B cell (primary cell): ENCODE measurements at regions not wholly inside any gene's neighbourhood (a gene's known extent, or its start where the extent isn't known, plus 50 kb on each side); places are given as distances from the start of the nearest gene placed in this dataset.
"Not testable (repeated sequence)": the region's sequence is repeated elsewhere in the genome, so short reads cannot be mapped to it uniquely, and the experiment has no call there.

Source experiments
- ATAC-seq: fragments of 200-7000 bp; cut with Tn5 transposase; one replicate; pipeline ENCODE4 v1.10.0; 2021; ENCODE audit warnings: low read depth, mild to moderate bottlenecking, moderate number of reproducible peaks, moderate library complexity
- CTCF ChIA-PET: fragments of 350-600 bp; sonication (Branson Sonifier 250); formaldehyde crosslinking; loops from one replicate; lab custom pipeline; 2021; ENCODE audit warnings: antibody characterized with exemption, inconsistent platforms; lab: Charles Lee
- POLR2A ChIA-PET: fragments of 350-600 bp; sonication (Branson Sonifier 250); formaldehyde crosslinking; loops from one replicate; lab custom pipeline; 2021; ENCODE audit warnings: antibody characterized with exemption; lab: Charles Lee
- DNase-seq: peaks from one replicate; pipeline ENCODE4 v3.0.0; 2013
- H2AFZ ChIP-seq: 2 replicates; pipeline ENCODE4 v1.6.1; 2012; ENCODE audit warnings: mild to moderate bottlenecking, low read depth, low read length; ENCODE audit not compliant: insufficient read depth, poor library complexity, severe bottlenecking
- H3K27ac ChIP-seq, 2 donors: 1 replicate in 1 of 2; 2 replicates in 1 of 2; pipeline ENCODE4 v1.5.1; 2012 to 2013; ENCODE audit warnings: low read length in 2 of 2, mild to moderate bottlenecking in 2 of 2, moderate library complexity in 1 of 2
- H3K27me3 ChIP-seq, 4 experiments: fragments of 200-600 bp in 1 of 4; sonication (generic) in 1 of 4; replicated peaks in 1 of 4; 1 replicate in 2 of 4; 2 replicates in 2 of 4; pipeline versions ENCODE4 v1.6.1 to v1.7.0; 2013 to 2016; ENCODE audit warnings: low read length in 3 of 4, mild to moderate bottlenecking in 2 of 4, mixed read lengths in 1 of 4, moderate library complexity in 1 of 4; ENCODE audit not compliant: insufficient read depth in 4 of 4, control insufficient read depth in 3 of 4; ENCODE audit errors: control extremely low read depth in 1 of 4
- H3K36me3 ChIP-seq, 2 experiments: replicated peaks in 1 of 2; 1 replicate in 1 of 2; 2 replicates in 1 of 2; pipeline versions ENCODE4 v1.6.1 to v1.7.1; 2013; ENCODE audit warnings: low read length in 1 of 2; ENCODE audit not compliant: insufficient read depth in 2 of 2, control insufficient read depth in 1 of 2; ENCODE audit errors: control extremely low read depth in 1 of 2, extremely low read depth in 1 of 2
- H3K4me1 ChIP-seq, 2 donors: fragments of 200-600 bp in 1 of 2; sonication (generic) in 1 of 2; 1 replicate in 1 of 2; 2 replicates in 1 of 2; pipeline versions ENCODE4 v1.5.1 to v1.6.1; 2013 to 2017; ENCODE audit warnings: low read length in 2 of 2; ENCODE audit not compliant: control insufficient read depth in 2 of 2, insufficient read depth in 2 of 2
- H3K4me2 ChIP-seq: replicated peaks from 2 replicates; pipeline ENCODE3; 2012; ENCODE audit warnings: mild to moderate bottlenecking, low read depth, low read length; ENCODE audit not compliant: poor library complexity, severe bottlenecking
- H3K4me3 ChIP-seq, 5 experiments: fragments of 200-600 bp in 1 of 5; sonication (generic) in 1 of 5; 1 replicate in 3 of 5; 2 replicates in 2 of 5; pipeline versions ENCODE4 v1.5.1 to v1.7.0; 2011 to 2016; ENCODE audit warnings: low read length in 4 of 5, mild to moderate bottlenecking in 4 of 5, low read depth in 2 of 5, control low read depth in 1 of 5, moderate library complexity in 1 of 5; ENCODE audit not compliant: insufficient read depth in 1 of 5; ENCODE audit errors: control extremely low read depth in 1 of 5, extremely low read depth in 1 of 5
- H3K79me2 ChIP-seq: fragments of 200-600 bp; sonication (generic); one replicate; pipeline ENCODE4 v1.6.0; 2016; ENCODE audit warnings: low read length; ENCODE audit not compliant: control insufficient read depth, insufficient read depth
- H3K9ac ChIP-seq: fragments of 200-600 bp; sonication (generic); 2 replicates; pipeline ENCODE4 v1.6.1; 2017; ENCODE audit warnings: mild to moderate bottlenecking, low read length, moderate library complexity
- H3K9me3 ChIP-seq, 3 donors: one replicate each; pipeline versions ENCODE4 v1.6.1 to v1.7.1; 2013; ENCODE audit warnings: low read length in 2 of 3; ENCODE audit not compliant: control insufficient read depth in 2 of 3, insufficient read depth in 1 of 3; ENCODE audit errors: control extremely low read depth in 1 of 3
- H4K20me1 ChIP-seq: 2 replicates; pipeline ENCODE4 v1.6.0; 2012; ENCODE audit warnings: mild to moderate bottlenecking, low read length; ENCODE audit not compliant: insufficient read depth, control insufficient read depth, poor library complexity, severe bottlenecking
- H3K27ac Mint-ChIP-seq: one replicate; pipeline ENCODE4 v1.8.0; 2021; ENCODE audit warnings: mixed read lengths
- H3K27me3 Mint-ChIP-seq: one replicate; pipeline ENCODE4 v1.8.0; 2021; ENCODE audit warnings: mixed read lengths
- H3K4me1 Mint-ChIP-seq: one replicate; pipeline ENCODE4 v1.8.0; 2021; ENCODE audit warnings: mixed read lengths
- H3K4me3 Mint-ChIP-seq: one replicate; pipeline ENCODE4 v1.8.0; 2021; ENCODE audit warnings: mixed read lengths
- H3K9me3 Mint-ChIP-seq: one replicate; pipeline ENCODE4 v1.8.0; 2022; ENCODE audit warnings: mixed read lengths; ENCODE audit not compliant: insufficient read depth
- CTCF ChIP-seq: fragments of 200-600 bp; IDR thresholded peaks from one replicate; pipeline ENCODE4 v1.8.0; 2022; ENCODE audit warnings: antibody characterized with exemption, mild to moderate bottlenecking
- EZH2 ChIP-seq: IDR thresholded peaks from 2 replicates; pipeline ENCODE4 v1.6.1; 2012; ENCODE audit warnings: borderline replicate concordance, low read depth, mild to moderate bottlenecking, moderate library complexity, low read length; ENCODE audit not compliant: insufficient read depth, poor library complexity, severe bottlenecking
- WGBS: methylation state at CpG from one replicate; pipeline ENCODE4 v1.1.5; 2013; ENCODE audit warnings: missing lambda C conversion rate; ENCODE audit not compliant: insufficient coverage; 5-methylcytosine and 5-hydroxymethylcytosine counted together
- intact Hi-C: fragments of 100-400 bp; cut with micrococcal nuclease; formaldehyde crosslinking; loops from one replicate; pipeline ENCODE4 v1.10.0; 2022

- Histone ChIP-seq H3K9ac (no peak overlapping the region), H3K27ac (no peak overlapping the region), H3K4me3 (no peak overlapping the region), H3K4me2 (no peak overlapping the region), H3K4me1 (no peaks in the 10 kb centered on the region), H3K79me2 (no peaks in the 10 kb centered on the region), H3K36me3 (no peaks in the 10 kb centered on the region), H4K20me1 (no peaks in the 10 kb centered on the region), H3K9me3 (no peaks in the 10 kb centered on the region), H3K27me3 (no peaks in the 10 kb centered on the region), H2AFZ (no peak overlapping the region)
- intact Hi-C loops: no loop called here
- ATAC-seq: no peak
- no peak for DNase-seq
- no peak overlapping the region for H3K4me3 Mint-ChIP-seq
- no peaks in the 10 kb centered on the region for H3K4me1 Mint-ChIP-seq
- H3K9me3 Mint-ChIP-seq: peaks cover 2% of the 10 kb centered on the region
- ChIA-PET POLR2A (no interaction called here), CTCF (no interaction called here)
- 80% methylated on average over 4 of the region's 4 CpGs for WGBS
- H3K27me3 Mint-ChIP-seq: no peaks in the 10 kb centered on the region
- no peak overlapping the region for H3K27ac Mint-ChIP-seq
- TF ChIP-seq EZH2 (no peak), CTCF (no peak)
Measured at GRCh38 chr5:42089705-42090104, 164.6 kb downstream of the FBXO4 start.

- DNase-seq (no peak), ATAC-seq (no peak)
- Mint-ChIP-seq H3K4me3 (no peak overlapping the region), H3K27me3 (no peaks in the 10 kb centered on the region), H3K4me1 (no peaks in the 10 kb centered on the region), H3K9me3 (peaks cover 2% of the 10 kb centered on the region), H3K27ac (no peak overlapping the region)
- H3K4me2 ChIP-seq: no peak overlapping the region
- H3K9me3 ChIP-seq: no peaks in the 10 kb centered on the region
- no peaks in the 10 kb centered on the region for H4K20me1 ChIP-seq
- H3K4me1 ChIP-seq: no peaks in the 10 kb centered on the region
- no peak overlapping the region for H3K4me3 ChIP-seq
- no peak overlapping the region for H3K9ac ChIP-seq
- intact Hi-C loops: no loop called here
- H3K27ac ChIP-seq: no peak overlapping the region
- H3K27me3 ChIP-seq: no peaks in the 10 kb centered on the region
- H3K36me3 ChIP-seq: no peaks in the 10 kb centered on the region
- ChIA-PET POLR2A (no interaction called here), CTCF (no interaction called here)
- TF ChIP-seq CTCF: no peak
- no peak for TF ChIP-seq EZH2
- no peak overlapping the region for H2AFZ ChIP-seq
- H3K79me2 ChIP-seq: no peaks in the 10 kb centered on the region
Measured at GRCh38 chr5:42090162-42090561, 165.1 kb downstream of the FBXO4 start.

- H2AFZ ChIP-seq, H3K4me3 Mint-ChIP-seq, POLR2A ChIA-PET, H3K4me1 Mint-ChIP-seq, H3K27ac ChIP-seq, H3K9ac ChIP-seq, H3K9me3 ChIP-seq, H3K36me3 ChIP-seq, H4K20me1 ChIP-seq, H3K27me3 ChIP-seq, DNase-seq, H3K27ac Mint-ChIP-seq, H3K4me2 ChIP-seq, H3K79me2 ChIP-seq, H3K4me1 ChIP-seq, ATAC-seq, intact Hi-C loops, CTCF ChIA-PET, H3K27me3 Mint-ChIP-seq, H3K4me3 ChIP-seq, H3K9me3 Mint-ChIP-seq: not testable (repeated sequence)
- 78% methylated on average over 5 of the region's 5 CpGs for WGBS
Measured at GRCh38 chr5:42099846-42100245, 174.8 kb downstream of the FBXO4 start.
